HEK293T (cell line): ENCODE measurements at regions not wholly inside any gene's neighbourhood (a gene's known extent, or its start where the extent isn't known, plus 50 kb on each side); places are given as distances from the start of the nearest gene placed in this dataset.

Experiments used
- BHLHE40 ChIP-seq: fragments of 450-650 bp; IDR thresholded peaks from 2 replicates; pipeline ENCODE4 v1.6.1; 2016; ENCODE audit warnings: mild to moderate bottlenecking, moderate library complexity, borderline replicate concordance
- FOXA1 ChIP-seq: fragments of 450-650 bp; IDR thresholded peaks from 2 replicates; pipeline ENCODE4 v1.6.1; 2016; ENCODE audit warnings: mild to moderate bottlenecking
- FOXK2 ChIP-seq: fragments of 450-650 bp; IDR thresholded peaks from 2 replicates; pipeline ENCODE4 v1.6.1; 2016; ENCODE audit warnings: mild to moderate bottlenecking
- HDGF ChIP-seq: fragments of 450-650 bp; IDR thresholded peaks from 2 replicates; pipeline ENCODE4 v1.6.1; 2017; ENCODE audit warnings: antibody characterized with exemption, borderline replicate concordance
- LEF1 ChIP-seq: fragments of 450-650 bp; IDR thresholded peaks from 2 replicates; pipeline ENCODE4 v1.6.1; 2017; ENCODE audit warnings: mild to moderate bottlenecking, borderline replicate concordance
- NFRKB ChIP-seq: fragments of 450-650 bp; IDR thresholded peaks from 2 replicates; pipeline ENCODE4 v1.6.1; 2016; ENCODE audit warnings: mild to moderate bottlenecking, moderate library complexity
- SP1 ChIP-seq: fragments of 450-650 bp; IDR thresholded peaks from 2 replicates; pipeline ENCODE4 v1.6.1; 2017
- SUZ12 ChIP-seq: fragments of 450-650 bp; IDR thresholded peaks from 2 replicates; pipeline ENCODE4 v1.6.1; 2016; ENCODE audit warnings: mild to moderate bottlenecking
- TARDBP ChIP-seq: fragments of 450-650 bp; IDR thresholded peaks from 2 replicates; pipeline ENCODE4 v1.6.1; 2016
- ZNF384 ChIP-seq: fragments of 450-650 bp; IDR thresholded peaks from 2 replicates; pipeline ENCODE4 v1.6.1; 2016
- TF ChIP-seq, protein P1 (sequence below): fragments of 450-650 bp; IDR thresholded peaks from 2 replicates; pipeline ENCODE4 v1.6.1; 2016

DNA sequence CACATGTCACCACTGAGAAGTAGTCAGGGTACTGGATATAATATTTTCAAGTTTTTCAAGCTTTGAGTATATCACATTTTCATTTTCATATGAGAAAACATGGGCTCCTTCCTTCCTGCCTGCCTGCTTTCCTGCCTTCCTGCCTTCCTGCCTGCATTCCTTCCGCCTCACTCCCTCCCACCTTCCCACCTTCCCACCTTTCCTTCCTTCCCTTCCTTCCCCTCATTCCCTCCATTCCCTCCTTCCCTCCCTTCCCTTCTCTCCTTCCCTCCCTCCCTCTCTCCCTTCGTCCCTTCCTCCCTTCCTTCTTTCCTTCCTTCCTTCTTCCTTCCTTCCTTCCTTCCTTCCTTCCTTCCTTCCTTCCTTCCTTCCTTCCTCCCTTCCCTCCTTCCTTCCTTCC, 175.3 kb downstream of the HMHB1 start:
- TF ChIP-seq SUZ12 (no peak), ZNF384 (no peak), HDGF (no peak), NFRKB (no peak), FOXK2 (no peak), TARDBP (no peak), LEF1 (no peak), BHLHE40 (no peak), FOXA1 (no peak), SP1 (no peak)
- TF ChIP-seq, protein P1, sequence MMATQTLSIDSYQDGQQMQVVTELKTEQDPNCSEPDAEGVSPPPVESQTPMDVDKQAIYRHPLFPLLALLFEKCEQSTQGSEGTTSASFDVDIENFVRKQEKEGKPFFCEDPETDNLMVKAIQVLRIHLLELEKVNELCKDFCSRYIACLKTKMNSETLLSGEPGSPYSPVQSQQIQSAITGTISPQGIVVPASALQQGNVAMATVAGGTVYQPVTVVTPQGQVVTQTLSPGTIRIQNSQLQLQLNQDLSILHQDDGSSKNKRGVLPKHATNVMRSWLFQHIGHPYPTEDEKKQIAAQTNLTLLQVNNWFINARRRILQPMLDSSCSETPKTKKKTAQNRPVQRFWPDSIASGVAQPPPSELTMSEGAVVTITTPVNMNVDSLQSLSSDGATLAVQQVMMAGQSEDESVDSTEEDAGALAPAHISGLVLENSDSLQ = no peak
